ENCODE measurements at regions not wholly inside any gene's neighbourhood (a gene's known extent, or its start where the extent isn't known, plus 50 kb on each side); places are given as distances from the start of the nearest gene placed in this dataset.

- TF ChIP-seq CTCF (conservative IDR thresholded peaks at IDR 0.05; ENCODE audit: low read depth, low read length): no peak
- TF ChIP-seq EZH2 (IDR thresholded peaks at IDR 0.05; ENCODE audit: low read length, unreplicated experiment): no peak
These were observed 682.9 kb downstream of the KCNJ3 start for GRCh38 chr2:155381436-155381835.
